ENCODE measurements at regions not wholly inside any gene's neighbourhood (a gene's known extent, or its start where the extent isn't known, plus 50 kb on each side); places are given as distances from the start of the nearest gene placed in this dataset.

DNA sequence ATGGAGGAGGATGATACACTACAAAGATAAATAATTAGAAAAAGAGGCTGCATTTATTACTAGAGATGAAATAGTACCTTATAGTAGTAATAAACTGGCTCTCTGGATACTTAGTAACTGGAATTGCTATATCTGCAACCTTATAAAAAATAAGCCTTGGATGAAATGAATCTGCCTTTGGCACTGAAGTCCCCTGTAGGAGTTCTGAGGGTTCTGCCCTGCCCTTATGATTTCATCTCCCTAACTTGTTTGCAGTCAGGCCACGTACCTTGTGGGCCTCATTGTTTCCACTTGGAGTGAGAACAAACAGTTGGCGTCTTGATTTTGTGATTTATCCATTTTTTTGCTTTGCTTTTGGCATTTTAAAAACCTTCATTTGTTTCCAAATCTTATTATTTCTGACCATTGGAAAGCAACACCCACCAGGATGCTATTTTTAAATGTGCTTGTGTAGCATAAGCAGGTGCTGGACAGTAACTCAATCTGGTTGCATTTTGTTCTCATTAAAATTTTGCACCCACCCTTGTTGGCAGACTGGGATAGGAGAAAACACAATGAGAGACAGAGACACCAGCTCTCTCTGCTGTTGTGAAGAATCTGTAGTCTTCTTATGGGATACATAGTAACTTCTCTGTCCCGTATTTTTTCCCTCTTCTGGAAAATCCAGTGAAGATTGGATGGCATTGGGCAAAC, 518.9 kb upstream of the SGCD start:
- TF ChIP-seq POLR2A (IDR thresholded peaks at IDR 0.05; ENCODE audit: low read depth, low read length) = no peak
- TF ChIP-seq, protein P1, sequence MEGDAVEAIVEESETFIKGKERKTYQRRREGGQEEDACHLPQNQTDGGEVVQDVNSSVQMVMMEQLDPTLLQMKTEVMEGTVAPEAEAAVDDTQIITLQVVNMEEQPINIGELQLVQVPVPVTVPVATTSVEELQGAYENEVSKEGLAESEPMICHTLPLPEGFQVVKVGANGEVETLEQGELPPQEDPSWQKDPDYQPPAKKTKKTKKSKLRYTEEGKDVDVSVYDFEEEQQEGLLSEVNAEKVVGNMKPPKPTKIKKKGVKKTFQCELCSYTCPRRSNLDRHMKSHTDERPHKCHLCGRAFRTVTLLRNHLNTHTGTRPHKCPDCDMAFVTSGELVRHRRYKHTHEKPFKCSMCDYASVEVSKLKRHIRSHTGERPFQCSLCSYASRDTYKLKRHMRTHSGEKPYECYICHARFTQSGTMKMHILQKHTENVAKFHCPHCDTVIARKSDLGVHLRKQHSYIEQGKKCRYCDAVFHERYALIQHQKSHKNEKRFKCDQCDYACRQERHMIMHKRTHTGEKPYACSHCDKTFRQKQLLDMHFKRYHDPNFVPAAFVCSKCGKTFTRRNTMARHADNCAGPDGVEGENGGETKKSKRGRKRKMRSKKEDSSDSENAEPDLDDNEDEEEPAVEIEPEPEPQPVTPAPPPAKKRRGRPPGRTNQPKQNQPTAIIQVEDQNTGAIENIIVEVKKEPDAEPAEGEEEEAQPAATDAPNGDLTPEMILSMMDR (conservative IDR thresholded peaks at IDR 0.05; ENCODE audit: low read depth, low read length) = no peak
- TF ChIP-seq, protein P2, sequence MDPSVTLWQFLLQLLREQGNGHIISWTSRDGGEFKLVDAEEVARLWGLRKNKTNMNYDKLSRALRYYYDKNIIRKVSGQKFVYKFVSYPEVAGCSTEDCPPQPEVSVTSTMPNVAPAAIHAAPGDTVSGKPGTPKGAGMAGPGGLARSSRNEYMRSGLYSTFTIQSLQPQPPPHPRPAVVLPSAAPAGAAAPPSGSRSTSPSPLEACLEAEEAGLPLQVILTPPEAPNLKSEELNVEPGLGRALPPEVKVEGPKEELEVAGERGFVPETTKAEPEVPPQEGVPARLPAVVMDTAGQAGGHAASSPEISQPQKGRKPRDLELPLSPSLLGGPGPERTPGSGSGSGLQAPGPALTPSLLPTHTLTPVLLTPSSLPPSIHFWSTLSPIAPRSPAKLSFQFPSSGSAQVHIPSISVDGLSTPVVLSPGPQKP (IDR thresholded peaks at IDR 0.05; ENCODE audit: borderline replicate concordance, low read depth, low read length) = no peak
- TF ChIP-seq, protein P3, sequence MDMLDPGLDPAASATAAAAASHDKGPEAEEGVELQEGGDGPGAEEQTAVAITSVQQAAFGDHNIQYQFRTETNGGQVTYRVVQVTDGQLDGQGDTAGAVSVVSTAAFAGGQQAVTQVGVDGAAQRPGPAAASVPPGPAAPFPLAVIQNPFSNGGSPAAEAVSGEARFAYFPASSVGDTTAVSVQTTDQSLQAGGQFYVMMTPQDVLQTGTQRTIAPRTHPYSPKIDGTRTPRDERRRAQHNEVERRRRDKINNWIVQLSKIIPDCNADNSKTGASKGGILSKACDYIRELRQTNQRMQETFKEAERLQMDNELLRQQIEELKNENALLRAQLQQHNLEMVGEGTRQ (IDR thresholded peaks at IDR 0.05; ENCODE audit: low read depth, low read length) = no peak
- TF ChIP-seq MXI1 (IDR thresholded peaks at IDR 0.05; ENCODE audit: borderline replicate concordance, low read depth, low read length) = no peak
- TF ChIP-seq BHLHE40 (IDR thresholded peaks at IDR 0.05; ENCODE audit: low read depth, low read length) = no peak
- TF ChIP-seq RFX5 (IDR thresholded peaks at IDR 0.05; ENCODE audit: low read depth, low read length) = no peak
- no peak for TF ChIP-seq CEBPB (IDR thresholded peaks at IDR 0.05; ENCODE audit: low read depth, low read length)
